GM19463 (cell line): ENCODE measurements at regions not wholly inside any gene's neighbourhood (a gene's known extent, or its start where the extent isn't known, plus 50 kb on each side); places are given as distances from the start of the nearest gene placed in this dataset.

Experiments used
- ATAC-seq: cut with Tn5 transposase; IDR thresholded peaks from one replicate; pipeline ENCODE4 v1.9.1; 2021; ENCODE audit warnings: mild to moderate bottlenecking, moderate library complexity; ENCODE audit not compliant: unreplicated experiment

DNA sequence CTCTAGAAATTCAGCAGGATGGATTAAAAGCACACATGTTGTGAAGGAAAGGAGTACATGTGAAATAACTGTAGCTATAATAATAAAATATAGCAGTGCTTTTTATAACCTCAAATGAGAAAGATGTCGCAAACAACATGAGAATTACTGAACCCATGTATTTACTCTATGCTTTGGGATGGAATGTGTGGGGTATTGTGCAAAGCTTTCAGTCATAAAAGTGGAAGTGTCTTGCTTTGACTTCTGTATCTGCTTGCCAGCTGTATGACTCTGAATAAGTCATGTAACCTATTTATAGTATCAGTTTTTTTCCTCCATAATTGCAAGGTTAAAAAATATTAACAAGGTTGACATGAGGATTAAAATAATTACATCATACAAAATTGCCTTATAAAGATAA lies 519.3 kb upstream of the CADM2 start:
- ATAC-seq, result no peak

DNA sequence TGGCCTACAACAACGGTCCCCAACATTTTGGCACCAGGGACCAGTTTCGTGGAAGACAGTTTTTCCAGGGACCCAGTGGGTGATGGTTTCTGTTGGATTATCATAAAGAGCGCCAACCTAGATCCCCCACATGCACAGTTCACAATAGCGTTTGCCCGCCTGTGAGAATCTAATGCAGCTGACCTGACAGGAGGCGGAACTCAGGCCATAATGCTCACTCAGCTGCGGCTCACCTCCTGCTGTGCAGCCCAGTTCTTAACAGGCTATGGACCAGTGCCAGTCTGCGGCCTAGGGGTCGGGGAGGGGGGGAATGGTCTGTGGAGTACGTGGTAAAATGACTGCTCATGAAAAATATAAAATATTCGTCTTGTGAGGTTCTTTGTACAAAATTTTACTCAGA lies 518.5 kb upstream of the CADM2 start:
- no peak for ATAC-seq

DNA sequence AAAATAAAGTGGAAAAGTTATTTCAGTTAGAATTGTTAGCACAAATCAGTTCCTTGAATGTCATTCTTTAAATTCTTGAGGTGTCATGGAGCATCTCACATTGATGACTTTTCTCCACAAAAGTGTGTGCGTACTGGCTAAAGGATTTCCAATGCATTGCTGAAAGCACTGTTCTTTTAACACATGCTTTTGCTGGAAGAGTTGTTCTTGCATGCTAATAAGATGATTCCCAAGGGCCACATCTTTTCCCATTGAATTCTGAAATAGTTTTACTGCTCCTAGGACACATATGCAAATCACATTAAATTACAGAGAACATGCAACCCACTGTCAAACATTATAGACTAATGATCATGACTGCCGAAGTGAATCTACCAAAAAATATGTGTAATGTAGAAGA lies 516.3 kb upstream of the CADM2 start:
- no peak for ATAC-seq

DNA sequence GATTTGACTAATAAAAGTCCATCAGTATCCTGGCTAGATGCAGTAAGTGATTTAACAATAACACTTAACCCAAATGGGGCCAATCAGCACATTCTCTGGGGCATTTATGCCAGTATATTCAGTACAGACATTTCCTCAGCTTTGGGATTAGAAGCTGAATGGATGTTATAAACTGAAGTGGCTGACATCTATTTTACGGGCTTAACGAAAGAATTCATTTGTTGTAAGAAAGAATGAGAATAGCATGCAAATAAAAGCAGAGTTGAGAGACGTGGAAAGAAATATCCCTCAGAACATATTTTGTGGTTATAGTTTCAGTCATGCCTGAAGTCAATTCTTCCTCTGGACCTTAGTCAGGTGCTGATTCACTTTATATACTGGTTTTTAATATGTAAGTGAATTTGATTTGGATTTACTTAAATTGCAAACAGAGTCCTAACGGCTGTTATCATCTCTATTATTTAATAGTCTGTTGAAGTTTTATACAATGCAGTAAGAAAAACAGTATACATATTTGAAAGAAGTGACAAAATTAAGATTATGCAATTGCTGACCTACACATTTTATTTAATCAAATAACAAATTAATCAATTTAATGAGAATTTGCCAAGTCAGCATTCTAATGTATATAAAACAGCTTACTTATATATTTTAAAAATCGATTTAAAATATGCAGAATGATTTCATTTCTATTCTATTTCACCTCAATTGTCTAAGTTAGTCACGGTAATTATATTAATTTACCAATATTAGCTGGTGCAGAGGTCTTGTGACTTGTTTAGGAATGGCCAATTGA lies 513.9 kb upstream of the CADM2 start:
- no peak for ATAC-seq

DNA sequence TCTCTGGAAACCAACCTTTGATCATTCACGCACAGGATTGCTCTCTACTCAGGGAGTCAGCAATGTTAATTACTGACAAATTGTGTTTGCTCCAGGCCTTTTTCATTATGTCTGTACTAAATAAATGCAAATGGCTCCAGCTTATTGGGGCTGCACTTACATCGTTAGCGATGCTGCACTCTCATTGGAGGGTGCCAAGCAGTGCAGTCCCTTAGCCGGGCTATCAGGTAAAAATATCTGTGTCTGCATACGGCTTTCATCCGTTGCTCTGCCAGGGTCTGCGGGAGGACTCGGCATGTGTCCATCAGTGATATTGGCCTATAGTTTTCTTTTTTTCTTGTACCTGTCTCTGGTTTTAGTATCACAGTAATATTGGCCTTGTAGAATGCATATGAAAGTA lies 471.5 kb upstream of the CADM2 start:
- ATAC-seq, result no peak

DNA sequence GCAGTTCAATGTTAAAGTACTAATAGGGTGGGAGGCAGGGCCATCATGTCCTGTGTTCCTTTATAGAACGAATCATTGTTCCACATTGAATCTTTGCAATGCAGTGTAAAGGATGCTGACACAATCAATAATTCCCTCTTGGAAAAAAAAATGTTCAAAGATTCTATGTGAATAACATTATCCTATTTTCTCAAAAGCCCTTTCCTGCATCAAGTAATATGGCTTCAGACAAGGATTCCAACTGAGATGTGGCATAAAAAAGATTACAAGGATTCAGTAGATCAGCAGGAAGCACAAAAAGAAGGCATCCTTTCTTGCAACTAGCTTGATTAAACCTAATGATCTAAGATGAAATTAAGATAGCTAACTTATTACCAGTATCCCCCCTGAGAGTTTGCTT lies 454.0 kb upstream of the CADM2 start:
- no peak for ATAC-seq

DNA sequence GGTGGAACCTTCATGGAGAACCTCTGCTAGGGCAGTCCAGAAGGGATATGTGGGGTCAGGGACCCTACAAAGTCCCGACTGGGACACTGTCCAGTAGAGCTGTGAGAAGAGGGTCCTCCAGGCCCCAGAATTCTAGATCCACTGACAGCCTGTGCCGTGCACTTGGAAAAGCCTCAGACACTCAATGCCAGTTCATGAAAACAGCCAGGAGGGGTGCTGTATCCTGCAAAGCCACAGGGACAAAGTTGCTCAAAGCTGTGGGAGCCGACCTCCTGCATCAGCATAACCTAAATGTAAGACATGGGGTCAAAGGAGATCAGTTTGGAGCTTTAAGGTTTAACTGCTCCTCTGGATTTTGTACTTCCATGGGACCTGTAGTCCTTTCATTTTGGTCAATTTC lies 448.8 kb upstream of the CADM2 start:
- no peak for ATAC-seq

DNA sequence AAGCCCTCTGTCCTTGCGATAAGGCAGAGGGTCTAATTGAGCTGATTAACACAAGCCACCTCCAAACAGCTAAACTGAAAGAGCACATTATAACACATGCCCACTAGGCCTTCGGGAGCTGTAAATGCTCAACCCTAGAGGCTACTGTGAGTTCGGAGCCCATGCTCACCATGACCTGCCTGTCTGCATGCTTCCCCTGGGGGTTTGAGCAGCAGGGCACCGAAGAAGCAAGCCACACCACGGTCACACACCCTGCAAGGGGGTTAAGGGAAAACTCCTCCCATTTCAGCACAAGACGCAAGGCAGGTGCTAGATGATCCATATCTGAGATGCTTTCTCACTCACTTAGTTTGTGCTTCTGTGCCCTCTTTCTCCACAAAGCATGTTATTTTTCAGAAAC lies 435.9 kb upstream of the CADM2 start:
- no peak for ATAC-seq

DNA sequence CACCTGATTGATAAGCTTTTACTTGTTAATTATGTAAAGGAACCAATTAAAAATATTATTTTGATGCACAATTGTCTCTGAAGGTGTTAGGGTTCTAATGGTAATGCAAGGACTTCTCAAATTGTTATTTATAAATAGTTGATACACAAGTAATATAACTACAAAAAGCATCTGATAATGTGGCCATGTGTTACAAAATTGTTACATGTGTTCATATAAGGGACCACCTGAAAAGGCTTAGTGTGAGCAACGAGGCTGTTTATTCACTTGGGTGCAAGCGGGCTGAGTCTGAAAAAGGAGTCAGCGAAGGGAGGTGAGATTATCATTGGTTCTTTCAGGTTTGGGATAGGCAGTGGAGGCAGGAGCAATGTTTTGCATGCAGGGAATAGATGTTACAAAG lies 421.9 kb upstream of the CADM2 start:
- no peak for ATAC-seq

DNA sequence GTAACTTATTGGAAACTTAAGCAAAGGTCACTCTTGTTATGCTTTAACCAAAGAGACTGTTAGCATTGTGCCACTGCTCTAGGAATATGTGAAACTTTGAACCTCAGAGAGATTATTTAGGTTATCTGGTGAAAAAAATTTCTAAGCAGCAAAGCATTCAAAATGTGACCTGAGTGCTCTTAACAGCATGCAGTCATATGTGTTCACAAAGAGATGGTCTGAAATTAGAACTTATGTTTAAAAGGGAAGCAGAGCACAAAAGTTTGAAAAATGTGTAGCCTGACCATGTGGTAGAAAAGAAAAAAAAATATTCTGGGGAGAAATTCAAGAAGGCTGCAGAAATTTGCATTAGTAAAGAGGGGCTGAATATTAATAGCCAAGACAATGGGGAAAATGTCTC lies 420.2 kb upstream of the CADM2 start:
- ATAC-seq, result no peak

DNA sequence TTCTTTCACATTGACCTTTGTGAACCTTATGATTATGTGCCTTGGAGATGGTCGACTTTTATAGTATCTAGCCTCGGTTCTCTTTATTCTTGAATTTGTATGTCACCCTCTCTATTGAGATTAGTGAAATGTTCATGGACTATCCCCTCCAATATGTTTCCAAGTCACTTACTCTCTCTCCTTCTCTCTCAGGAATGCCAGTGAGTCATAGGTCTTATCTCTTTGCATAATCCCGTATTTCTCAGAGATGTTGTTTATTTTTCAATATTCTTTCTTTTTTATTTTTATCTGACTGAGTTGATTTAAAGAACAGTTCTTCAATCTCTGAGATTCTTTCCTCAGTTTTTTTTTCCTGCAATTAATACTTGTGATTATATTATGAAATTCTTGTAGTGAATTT lies 411.6 kb upstream of the CADM2 start:
- ATAC-seq, result no peak

DNA sequence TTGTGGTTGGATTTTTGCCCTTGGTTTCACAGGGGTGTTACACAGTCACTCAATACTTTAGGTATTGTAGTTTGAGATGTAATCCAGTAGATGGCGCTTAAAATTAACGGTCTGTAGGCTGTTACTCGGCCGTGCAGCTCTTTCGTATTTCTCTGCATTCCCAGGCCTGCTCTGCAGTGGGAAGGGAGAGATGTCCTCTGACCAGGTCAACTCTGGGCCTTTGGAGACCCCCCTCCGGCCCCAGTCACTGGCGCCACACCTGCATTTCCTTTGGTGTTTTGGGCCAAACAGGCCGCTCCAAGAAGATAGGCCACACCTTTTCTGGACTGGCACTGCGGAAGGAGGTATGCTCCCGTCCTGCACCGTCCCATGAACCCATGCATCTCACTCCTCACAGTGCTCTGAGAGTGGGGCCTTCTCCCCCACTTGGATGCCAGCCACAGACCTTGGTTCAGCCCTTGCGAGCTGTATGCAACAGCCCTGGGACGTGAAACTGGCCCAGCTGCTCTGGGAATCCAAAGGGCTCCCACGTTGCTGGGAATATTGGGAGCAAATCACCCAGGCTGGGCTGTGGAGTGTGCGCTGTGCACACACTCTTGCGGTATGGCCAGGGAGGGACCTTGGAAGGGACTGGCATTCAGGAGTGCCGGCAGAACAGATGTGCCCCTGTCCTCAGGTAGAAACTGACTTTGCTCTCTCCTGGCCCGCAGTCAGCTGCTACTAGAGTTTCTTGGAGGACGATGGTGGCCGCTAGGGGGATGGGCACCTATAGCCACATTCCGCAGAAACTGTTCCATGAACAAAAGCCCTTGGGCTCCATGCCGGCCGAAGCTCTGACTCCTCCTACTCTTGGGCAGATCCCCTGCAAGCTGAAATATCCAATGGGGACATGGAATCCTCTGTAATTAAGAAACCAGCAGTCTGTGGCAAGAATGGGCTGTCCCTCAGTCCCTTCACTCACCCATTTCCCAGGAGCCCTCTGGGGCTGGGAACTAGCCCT lies 410.5 kb upstream of the CADM2 start:
- peak; percentile 82 for ATAC-seq

DNA sequence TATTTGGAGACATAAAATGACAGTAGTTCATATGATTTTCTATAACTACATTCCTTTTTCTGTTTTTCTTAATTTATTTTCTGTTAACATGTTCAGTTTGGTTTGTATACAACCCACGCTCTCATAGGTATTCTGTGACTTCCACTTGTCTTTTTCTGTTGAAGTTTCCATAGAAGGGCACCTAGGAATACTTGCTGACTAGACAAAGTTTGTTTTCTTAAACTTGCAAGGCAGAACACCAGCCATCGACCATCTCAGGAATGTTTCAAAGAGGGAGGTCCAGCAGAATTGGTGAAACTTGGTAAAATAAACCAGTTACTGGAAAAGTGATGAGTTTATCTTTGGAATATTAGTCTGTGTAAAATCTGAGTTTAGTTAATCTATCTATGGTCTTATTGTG lies 403.2 kb upstream of the CADM2 start:
- ATAC-seq, result no peak

DNA sequence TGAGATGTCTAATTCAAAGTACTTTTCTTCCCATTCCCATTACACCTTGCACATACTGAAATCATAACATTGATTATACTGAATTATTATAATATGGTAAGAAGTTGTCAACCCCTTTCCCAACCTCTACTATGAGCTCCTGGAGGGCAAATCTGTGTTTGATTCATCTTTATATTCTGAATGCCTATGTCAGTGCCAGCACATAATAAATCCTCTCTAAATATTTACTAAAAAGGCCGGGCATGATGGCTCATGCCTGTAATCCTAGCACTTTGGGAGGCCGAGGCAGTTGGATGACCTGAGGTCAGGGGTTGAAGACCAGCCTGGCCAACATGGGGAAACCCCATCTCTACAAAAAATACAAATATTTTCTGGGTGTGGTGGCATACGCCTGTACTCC lies 392.5 kb upstream of the CADM2 start:
- ATAC-seq, result no peak

DNA sequence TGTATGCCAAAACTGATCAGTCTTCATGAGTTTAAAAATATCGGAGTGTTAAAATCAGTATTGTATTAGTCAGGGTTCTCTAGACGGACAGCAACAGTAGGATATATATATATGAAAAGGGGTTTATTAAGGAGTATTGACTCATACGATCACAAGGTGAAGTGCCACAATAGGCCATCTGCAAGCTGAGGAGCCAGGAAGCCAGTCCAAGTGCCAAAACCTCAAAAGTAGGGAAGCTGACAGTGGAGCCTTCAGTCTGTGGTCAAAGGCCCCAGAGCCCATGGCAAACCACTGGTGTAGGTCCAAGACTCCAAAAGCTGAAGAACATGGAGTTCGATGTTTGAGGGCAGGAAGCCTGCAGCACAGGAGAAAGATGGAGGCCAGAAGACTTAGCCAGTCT lies 391.0 kb upstream of the CADM2 start:
- ATAC-seq, result no peak

DNA sequence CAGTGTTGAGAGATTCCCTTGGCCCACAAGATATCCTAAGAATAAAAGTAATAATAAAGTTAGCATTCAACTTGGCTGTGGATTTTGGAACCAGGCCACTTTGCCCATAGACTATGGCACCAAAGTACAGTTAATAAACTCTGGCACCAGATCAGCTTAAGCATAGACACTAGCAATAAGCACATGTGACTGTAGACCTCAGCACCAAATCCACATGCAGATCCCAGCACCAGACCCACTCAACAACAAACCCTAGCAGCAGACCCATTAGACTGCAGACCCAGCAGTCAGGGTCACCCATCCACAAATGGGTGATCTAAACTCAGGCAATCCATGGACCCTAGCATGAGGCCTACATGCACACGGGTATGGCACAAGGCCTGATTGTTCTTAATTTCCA lies 384.8 kb upstream of the CADM2 start:
- ATAC-seq, result no peak

DNA sequence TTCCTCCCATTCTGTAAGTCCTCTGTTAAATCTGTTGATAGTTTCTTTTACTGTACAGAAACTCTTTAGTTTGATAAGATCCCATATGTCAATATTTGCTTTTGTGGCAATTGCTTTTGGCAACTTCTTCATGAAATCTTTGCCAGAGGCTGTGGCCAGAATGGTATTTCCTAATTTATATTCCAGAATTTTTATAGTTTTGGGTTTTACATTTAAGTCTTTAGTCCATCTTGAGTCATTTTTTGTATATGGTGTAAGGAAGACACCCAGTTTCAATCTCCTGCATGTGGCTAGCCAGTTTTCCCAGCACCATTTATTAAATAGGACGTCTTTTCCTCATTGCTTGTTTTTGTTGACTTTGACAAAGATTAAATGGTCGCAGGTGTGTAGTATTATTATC lies 372.4 kb upstream of the CADM2 start:
- ATAC-seq, result no peak

DNA sequence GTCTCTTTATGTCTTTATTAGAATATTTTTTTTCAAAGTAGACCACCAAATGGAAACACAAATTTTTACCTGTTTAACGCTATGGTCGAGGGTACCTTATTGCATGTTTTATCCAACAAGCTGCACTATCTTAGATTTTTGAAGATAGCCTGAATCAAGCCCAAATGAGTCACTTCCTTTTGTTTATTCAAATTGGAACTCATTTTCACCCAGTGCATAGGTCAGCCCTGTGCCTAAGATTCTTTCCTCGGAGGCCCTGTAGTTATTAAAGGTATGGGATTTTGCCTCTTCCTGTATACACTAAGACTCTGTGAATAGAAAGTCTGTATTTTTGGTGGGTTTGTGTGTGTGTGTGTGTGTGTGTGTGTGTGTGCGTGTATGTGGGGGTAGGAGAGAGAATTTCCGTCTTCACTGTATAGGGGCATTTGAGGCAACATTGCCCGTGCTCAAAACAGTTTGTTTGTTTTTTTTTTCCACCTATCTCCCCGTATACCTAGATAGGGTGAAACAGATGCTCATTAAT lies 358.0 kb upstream of the CADM2 start:
- no peak for ATAC-seq

DNA sequence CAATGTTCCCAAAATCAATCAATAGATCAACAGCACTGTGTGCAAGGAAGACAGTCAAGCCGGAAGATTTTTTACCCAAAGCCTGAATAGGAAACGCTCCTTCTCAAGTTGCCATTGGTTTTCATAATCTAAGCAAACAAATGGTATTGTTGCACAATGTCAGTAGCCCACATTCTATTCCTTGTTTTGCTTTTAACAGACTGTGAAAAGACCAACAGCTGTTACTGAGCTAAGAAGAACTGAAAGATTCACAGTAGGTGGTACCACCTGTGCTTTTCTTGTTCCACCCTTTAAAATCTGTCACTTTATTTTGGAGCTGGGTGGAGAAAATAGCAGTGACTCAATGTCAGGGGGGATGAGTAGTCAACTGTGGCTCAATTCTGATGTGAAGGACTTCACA lies 357.5 kb upstream of the CADM2 start:
- no peak for ATAC-seq

DNA sequence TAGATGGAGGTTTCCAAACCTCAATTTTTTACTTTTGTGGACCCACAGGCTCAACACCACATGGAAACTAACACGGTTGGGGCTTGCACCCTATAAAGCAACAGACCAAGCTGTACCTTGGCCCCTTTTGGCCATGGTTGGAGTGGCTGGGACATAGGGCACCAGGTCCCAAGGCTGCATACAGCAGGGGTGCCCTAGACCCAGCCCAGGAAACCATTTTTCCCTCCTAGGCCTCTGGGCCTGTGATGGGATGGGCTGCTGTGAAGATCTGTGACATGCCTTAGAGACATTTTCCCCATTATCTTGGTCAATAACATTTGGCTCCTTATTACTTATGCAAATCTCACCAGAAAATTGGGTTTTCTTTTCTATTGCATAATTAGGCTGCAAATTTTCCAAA lies 337.0 kb upstream of the CADM2 start:
- no peak for ATAC-seq

DNA sequence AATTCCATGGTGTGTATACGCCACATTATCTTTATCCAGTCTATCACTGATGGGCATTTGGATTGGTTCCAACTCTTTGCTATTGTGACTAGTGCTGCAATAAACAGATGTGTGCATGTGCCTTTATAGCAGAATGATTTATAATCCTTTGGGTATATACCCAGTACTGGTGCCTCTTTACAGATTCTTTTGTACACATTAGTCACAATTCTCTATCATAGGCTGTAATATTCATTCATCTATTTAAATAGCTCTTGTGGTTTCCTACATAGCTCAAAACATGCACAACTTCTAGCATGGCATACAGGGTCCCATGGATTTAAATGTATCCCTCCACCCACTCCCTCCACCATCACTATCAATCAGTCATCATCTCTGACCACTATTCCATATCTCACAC lies 324.1 kb upstream of the CADM2 start:
- ATAC-seq, result no peak

DNA sequence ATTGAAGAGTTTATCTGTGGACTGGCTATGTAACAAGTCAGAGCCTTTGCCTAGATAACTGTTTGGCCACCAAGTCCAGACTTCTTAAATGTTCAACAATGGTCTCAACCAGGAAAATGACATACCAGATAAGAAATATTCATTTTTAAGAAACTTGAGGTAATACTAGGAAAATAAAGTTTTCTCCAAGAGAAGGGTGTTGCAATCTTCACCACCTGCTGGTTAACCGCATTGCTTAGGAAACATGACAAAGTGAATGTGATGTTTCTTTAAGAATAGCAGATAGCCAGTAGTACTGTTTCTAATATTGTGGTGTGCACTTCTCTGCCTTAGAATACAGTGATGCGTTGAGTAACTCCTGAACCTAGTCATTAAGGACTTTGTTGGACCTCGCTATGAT lies 321.5 kb upstream of the CADM2 start:
- no peak for ATAC-seq
